Colonic mucosa (tissue), 4 donors: ENCODE measurements at regions not wholly inside any gene's neighbourhood (a gene's known extent, or its start where the extent isn't known, plus 50 kb on each side); places are given as distances from the start of the nearest gene placed in this dataset.

Source experiments
- DNase-seq: peaks from one replicate; pipeline ENCODE4 v3.0.0-alpha.2; 2020
- H3K27ac ChIP-seq: fragments of 200-600 bp; one replicate; pipeline ENCODE4 v1.8.0; 2021
- H3K27me3 ChIP-seq: fragments of 200-600 bp; one replicate; pipeline ENCODE4 v1.8.0; 2021
- H3K36me3 ChIP-seq: fragments of 200-600 bp; one replicate; pipeline ENCODE4 v1.8.0; 2021
- H3K4me1 ChIP-seq: fragments of 200-600 bp; one replicate; pipeline ENCODE4 v1.8.0; 2021; ENCODE audit warnings: mild to moderate bottlenecking
- H3K4me3 ChIP-seq: fragments of 200-600 bp; one replicate; pipeline ENCODE4 v1.8.0; 2021
- H3K9ac ChIP-seq, 2 donors: one replicate each; pipeline ENCODE4 v1.7.0; 2013; ENCODE audit warnings: control low read depth in 2 of 2, low read depth in 2 of 2, low read length in 2 of 2
- H3K9me3 ChIP-seq: fragments of 200-600 bp; one replicate; pipeline ENCODE4 v1.8.0; 2021
- CTCF ChIP-seq: fragments of 200-600 bp; IDR thresholded peaks from one replicate; pipeline ENCODE4 v1.8.0; 2022; ENCODE audit warnings: antibody characterized with exemption, mild to moderate bottlenecking
- intact Hi-C: fragments of 100-400 bp; cut with DNase I; formaldehyde crosslinking; loops from one replicate; pipeline ENCODE4 v1.14.1; 2022
- donor health status: healthy.
- donor health status: DM: no; HTN: no; CAD: no.
- donor health status: DM: no; HTN: no; CAD: no.

- no peak overlapping the region for H3K27ac ChIP-seq
- H3K4me1 ChIP-seq = no peaks in the 10 kb centered on the region
- TF ChIP-seq CTCF = no peak
- H3K4me3 ChIP-seq = no peak overlapping the region
- no peak for DNase-seq
- no peaks in the 10 kb centered on the region for H3K36me3 ChIP-seq
- intact Hi-C loops = no loop called here
- H3K27me3 ChIP-seq = no peaks in the 10 kb centered on the region
- H3K9ac ChIP-seq = no peak overlapping the region
- no peaks in the 10 kb centered on the region for H3K9me3 ChIP-seq
Measured at GRCh38 chr2:140013545-140014203, 1233.5 kb upstream of the NXPH2 start.

- no peaks in the 10 kb centered on the region for H3K36me3 ChIP-seq
- H3K4me1 ChIP-seq = no peaks in the 10 kb centered on the region
- H3K27me3 ChIP-seq = no peaks in the 10 kb centered on the region
- no peak overlapping the region for H3K4me3 ChIP-seq
- no peak for DNase-seq
- no peak overlapping the region for H3K9ac ChIP-seq
- intact Hi-C loops = no loop called here
- no peak overlapping the region for H3K27ac ChIP-seq
- no peaks in the 10 kb centered on the region for H3K9me3 ChIP-seq
- TF ChIP-seq CTCF = no peak
Measured at GRCh38 chr2:140011287-140011686, 1231.1 kb upstream of the NXPH2 start.

GRCh38 chr2:140002110-140002509 lies 1221.9 kb upstream of the NXPH2 start:
- Histone ChIP-seq H3K4me3 (no peak overlapping the region), H3K9ac (no peak overlapping the region), H3K27me3 (no peaks in the 10 kb centered on the region), H3K4me1 (no peaks in the 10 kb centered on the region), H3K9me3 (no peaks in the 10 kb centered on the region), H3K36me3 (no peaks in the 10 kb centered on the region), H3K27ac (no peak overlapping the region)
- no peak for TF ChIP-seq CTCF
- DNase-seq = no peak
- intact Hi-C loops = no loop called here

GRCh38 chr2:139992711-139993345 lies 1212.6 kb upstream of the NXPH2 start:
- Histone ChIP-seq H3K9ac (no peak overlapping the region), H3K9me3 (no peaks in the 10 kb centered on the region), H3K4me1 (no peaks in the 10 kb centered on the region), H3K36me3 (no peaks in the 10 kb centered on the region), H3K27ac (no peak overlapping the region), H3K4me3 (no peak overlapping the region), H3K27me3 (no peaks in the 10 kb centered on the region)
- TF ChIP-seq CTCF = no peak
- DNase-seq = no peak
- intact Hi-C loops = no loop called here

- no peak for DNase-seq
- Histone ChIP-seq H3K4me3 (no peak overlapping the region), H3K9me3 (no peaks in the 10 kb centered on the region), H3K27ac (no peak overlapping the region), H3K36me3 (no peaks in the 10 kb centered on the region), H3K9ac (no peak overlapping the region), H3K27me3 (no peaks in the 10 kb centered on the region), H3K4me1 (no peaks in the 10 kb centered on the region)
- intact Hi-C loops = no loop called here
- TF ChIP-seq CTCF = no peak
Measured at GRCh38 chr2:139992078-139992477, 1211.9 kb upstream of the NXPH2 start.
